GM12878 (cell line): ENCODE measurements at regions not wholly inside any gene's neighbourhood (a gene's known extent, or its start where the extent isn't known, plus 50 kb on each side); places are given as distances from the start of the nearest gene placed in this dataset.

Experiments
- ATAC-seq: fragments of 200-7000 bp; cut with Tn5 transposase; 3 replicates; pipeline ENCODE4 v1.9.1; 2020; ENCODE audit warnings: mild to moderate bottlenecking, moderate library complexity
- BruUV-seq: library from RNA; stranded (reverse); fragments of 400-500 nt; replicated peaks from 2 replicates; lab custom pipeline; 2021; lab: Mats Ljungman, UMichigan
- CTCF ChIA-PET: fragments of 300-600 bp; sonication (Branson Sonifier 250); formaldehyde crosslinking; extraction: SDS; loops from one replicate; lab custom pipeline; 2021; ENCODE audit warnings: inconsistent platforms; lab: Yijun Ruan, JAX
- POLR2A ChIA-PET: fragments of 350-600 bp; formaldehyde crosslinking; extraction: SDS; loops from one replicate; lab custom pipeline; 2021; ENCODE audit warnings: inconsistent platforms; lab: Charles Lee
- RAD21 ChIA-PET: fragments of 300-600 bp; sonication (Branson Sonifier 250); formaldehyde crosslinking; loops from one replicate; lab custom pipeline; 2023; ENCODE audit warnings: antibody characterized with exemption; ENCODE audit not compliant: unreplicated experiment; lab: Charles Lee
- SMC1A ChIA-PET: fragments of 300-600 bp; sonication (Branson Sonifier 250); formaldehyde crosslinking; loops from one replicate; lab custom pipeline; 2023; ENCODE audit not compliant: unreplicated experiment, uncharacterized antibody; lab: Charles Lee
- DNase-seq: peaks from one replicate; pipeline ENCODE4 v3.0.0-alpha.2; 2011; ENCODE audit warnings: low read depth, low spot score
- FAIRE-seq: peaks from 3 replicates; lab custom pipeline; 2011; peaks lifted over from hg19 to GRCh38; lab: Jason Lieb, UNC
- H2AFZ ChIP-seq: 2 replicates; pipeline ENCODE4 v1.6.0; 2011; ENCODE audit warnings: low read depth, low read length, control low read depth; ENCODE audit not compliant: control insufficient read depth
- H3K27ac ChIP-seq: 2 replicates; pipeline ENCODE4 v1.5.1; 2011; ENCODE audit warnings: control low read depth; ENCODE audit not compliant: control insufficient read depth, insufficient read depth
- H3K27me3 ChIP-seq, 2 experiments: replicated peaks in 1 of 2; 2 replicates each; pipeline versions ENCODE4 v1.6.0 to v1.6.1; 2011; ENCODE audit warnings: low read length in 1 of 2; ENCODE audit not compliant: control insufficient read depth in 2 of 2, insufficient read depth in 2 of 2
- H3K36me3 ChIP-seq, 2 experiments: 2 replicates each; pipeline ENCODE4 v1.5.1; 2011; ENCODE audit warnings: low read length in 1 of 2; ENCODE audit not compliant: control insufficient read depth in 2 of 2, insufficient read depth in 2 of 2
- H3K4me1 ChIP-seq: 2 replicates; pipeline ENCODE4 v1.6.1; 2011; ENCODE audit warnings: mild to moderate bottlenecking, low read length, moderate library complexity, mixed read lengths; ENCODE audit not compliant: control insufficient read depth, insufficient read depth
- H3K4me2 ChIP-seq: 2 replicates; pipeline ENCODE4 v1.6.0; 2011; ENCODE audit warnings: control low read depth; ENCODE audit not compliant: control insufficient read depth, insufficient read depth
- H3K4me3 ChIP-seq: fragments of 200-600 bp; sonication (generic); 2 replicates; pipeline ENCODE4 v1.5.1; 2016
- H3K79me2 ChIP-seq: 2 replicates; pipeline ENCODE4 v1.6.0; 2011; ENCODE audit warnings: low read length; ENCODE audit not compliant: control insufficient read depth, insufficient read depth
- H3K9ac ChIP-seq: 2 replicates; pipeline ENCODE4 v1.8.0; 2011; ENCODE audit warnings: low read length, control low read depth, mixed read lengths; ENCODE audit not compliant: control insufficient read depth, insufficient read depth
- H3K9me3 ChIP-seq: replicated peaks from 3 replicates; pipeline ENCODE4 v1.5.1; 2011; ENCODE audit warnings: mild to moderate bottlenecking, low read length; ENCODE audit not compliant: control insufficient read depth, insufficient read depth
- H4K20me1 ChIP-seq: 2 replicates; pipeline ENCODE4 v1.6.0; 2011; ENCODE audit not compliant: control insufficient read depth, insufficient read depth
- BRCA1 ChIP-seq: IDR thresholded peaks from 2 replicates; pipeline ENCODE4 v1.6.1; 2011; ENCODE audit warnings: low read depth, low read length, improper control_type of control experiment
- CBFB ChIP-seq: IDR thresholded peaks from 2 replicates; pipeline ENCODE4 v1.6.1; 2016; ENCODE audit warnings: antibody characterized with exemption, low read depth
- CHD2 ChIP-seq: IDR thresholded peaks from 2 replicates; pipeline ENCODE4 v1.6.1; 2011; ENCODE audit warnings: low read depth, low read length, improper control_type of control experiment, borderline replicate concordance
- LARP7 ChIP-seq: fragments of 450-650 bp; IDR thresholded peaks from 2 replicates; pipeline ENCODE4 v1.6.1; 2017; ENCODE audit warnings: mild to moderate bottlenecking
- NFIC ChIP-seq: IDR thresholded peaks from 2 replicates; pipeline ENCODE4 v1.6.1; 2012; ENCODE audit warnings: low read depth, mild to moderate bottlenecking, inconsistent platforms, low read length, moderate library complexity
- NRF1 ChIP-seq: conservative IDR thresholded peaks from 2 replicates; pipeline ENCODE4 v1.6.1; 2011; ENCODE audit warnings: mild to moderate bottlenecking, low read depth, low read length, improper control_type of control experiment
- ZNF24 ChIP-seq: fragments of 450-650 bp; IDR thresholded peaks from 2 replicates; pipeline ENCODE4 v1.6.1; 2017; ENCODE audit warnings: antibody characterized with exemption, mild to moderate bottlenecking
- ZNF622 ChIP-seq: fragments of 450-650 bp; IDR thresholded peaks from 2 replicates; pipeline ENCODE4 v1.6.1; 2017; ENCODE audit warnings: mild to moderate bottlenecking, inconsistent platforms
- WGBS: methylation state at CpG from one replicate; pipeline ENCODE4 v1.1.6; 2016; ENCODE audit warnings: low lambda C conversion rate; ENCODE audit not compliant: insufficient replicate concordance, insufficient coverage; ENCODE audit errors: missing lambda C conversion rate; 5-methylcytosine and 5-hydroxymethylcytosine counted together
- in situ Hi-C: fragments of 300-500 bp; cut with MboI; formaldehyde crosslinking; loops from 9 replicates; pipeline ENCODE4 v1.14.3; 2018; ENCODE audit warnings: mixed read lengths
- intact Hi-C: fragments of 100-400 bp; cut with micrococcal nuclease; formaldehyde crosslinking; loops from one replicate; pipeline ENCODE4 v1.14.2; 2022; ENCODE audit not compliant: unreplicated experiment
- TF ChIP-seq, protein P1 (sequence below): fragments of 450-650 bp; formaldehyde crosslinking; IDR thresholded peaks from 2 replicates; pipeline ENCODE4 v1.4.0; 2022; ENCODE audit warnings: mild to moderate bottlenecking, moderate library complexity
- TF ChIP-seq, protein P2 (sequence below): fragments of 450-650 bp; IDR thresholded peaks from 2 replicates; pipeline ENCODE4 v1.6.1; 2017; ENCODE audit warnings: mild to moderate bottlenecking, moderate library complexity

DNA sequence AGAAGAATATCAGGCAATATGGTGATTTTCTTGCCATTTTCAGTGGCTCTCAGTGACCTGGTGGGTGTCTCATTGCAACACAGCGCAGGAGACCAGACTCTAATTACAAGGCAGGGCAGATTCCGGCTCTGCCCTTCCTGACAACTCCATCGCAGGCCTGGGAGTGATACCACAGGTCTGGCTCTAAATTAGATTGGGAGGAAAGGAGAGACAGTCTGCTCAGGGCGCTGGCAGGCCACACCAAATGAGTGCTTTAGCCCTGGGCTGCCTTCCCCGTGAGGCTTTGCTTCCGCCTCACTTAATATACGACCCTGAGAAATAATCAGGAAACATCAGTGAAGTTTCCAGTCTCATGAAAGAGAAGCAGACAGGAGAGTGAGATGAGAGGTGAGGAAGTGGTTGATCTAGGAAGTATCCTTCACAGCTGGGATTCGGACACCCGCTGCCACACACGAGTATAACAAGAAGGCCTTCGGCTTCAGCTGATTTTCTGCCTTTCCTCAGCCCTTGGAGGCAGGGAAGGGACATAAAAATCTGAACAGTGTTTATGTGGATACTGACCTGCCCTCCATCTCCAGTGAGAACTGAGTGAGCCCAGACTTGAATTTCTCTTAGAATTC is 73.7 kb upstream of the PROK2 start:
- H3K4me3 ChIP-seq, result no peak overlapping the region
- H3K4me1 ChIP-seq, result no peaks in the 10 kb centered on the region
- peaks cover 2% of the 10 kb centered on the region; the same call in 2 of the 3 replicates for H3K9me3 ChIP-seq
- FAIRE-seq (no peak), DNase-seq (no peak), ATAC-seq (no peak)
- whole genome bisulfite sequencing, result 34% methylated on average over 11 of the region's 11 CpGs
- ChIA-PET POLR2A (no interaction called here), RAD21 (interaction anchor here (1.1 kb wide), 1 partner anchor 148 kb away, joined by 3 read pairs; no protein-coding TSS in a partner anchor), CTCF (interaction anchor here (0.6 to 1.9 kb wide), 5 partner anchors 17 to 944 kb away, joined by 3 to 7 read pairs (median 5); no protein-coding TSS in a partner anchor), SMC1A (no interaction called here)
- peaks cover under 1 to 5% of the 10 kb centered on the region in 2 experiments; a peak in 2 of 4 replicates for H3K27me3 ChIP-seq
- no peaks in the 10 kb centered on the region for H3K36me3 ChIP-seq
- H3K9ac ChIP-seq, result no peak overlapping the region
- BruUV-seq, result no TSS peak
- H3K79me2 ChIP-seq, result no peaks in the 10 kb centered on the region
- H4K20me1 ChIP-seq, result no peaks in the 10 kb centered on the region
- in situ Hi-C loops (no loop called here), intact Hi-C loops (loop anchor here (1.0 to 5.0 kb wide), 2 partner anchors 128 to 146 kb away; no protein-coding TSS in a partner anchor)
- TF ChIP-seq CHD2 (no peak), ZNF24 (no peak), ZNF622 (no peak), BRCA1 (no peak), NRF1 (no peak), CBFB (no peak), NFIC (no peak)
- H3K27ac ChIP-seq, result no peak overlapping the region
- H3K4me2 ChIP-seq, result no peak overlapping the region
- H2AFZ ChIP-seq, result no peak overlapping the region

- H3K27me3 ChIP-seq, result peaks cover 0 to 9% of the 10 kb centered on the region in 2 experiments; a peak in 2 of 4 replicates
- ChIA-PET SMC1A (interaction anchor here (1.5 kb wide), 1 partner anchor 16 kb away, joined by 4 read pairs; no protein-coding TSS in a partner anchor), POLR2A (no interaction called here), CTCF (interaction anchor here (1.9 kb wide), 1 partner anchor 147 kb away, joined by 5 read pairs; no protein-coding TSS in a partner anchor), RAD21 (interaction anchor here (0.9 to 1.1 kb wide), 2 partner anchors 42 to 147 kb away, joined by 3 read pairs; no protein-coding TSS in a partner anchor)
- no TSS peak for BruUV-seq
- intact Hi-C loops, result loop anchor here (5.0 kb wide), 1 partner anchor 146 kb away; no protein-coding TSS in a partner anchor
- ATAC-seq, result no peak
- no peak for FAIRE-seq
- no peaks in the 10 kb centered on the region for H4K20me1 ChIP-seq
- H3K9ac ChIP-seq, result no peak overlapping the region
- no peaks in the 10 kb centered on the region for H3K79me2 ChIP-seq
- in situ Hi-C loops, result no loop called here
- no peaks in the 10 kb centered on the region for H3K36me3 ChIP-seq
- H3K4me2 ChIP-seq, result no peak overlapping the region
- no peak overlapping the region for H2AFZ ChIP-seq
- H3K27ac ChIP-seq, result no peak overlapping the region
- DNase-seq, result no peak
- H3K9me3 ChIP-seq, result peaks cover 2% of the 10 kb centered on the region; the same call in 2 of the 3 replicates
- H3K4me1 ChIP-seq, result no peaks in the 10 kb centered on the region
- 19% methylated on average over 3 of the region's 3 CpGs for WGBS
- H3K4me3 ChIP-seq, result no peak overlapping the region
- no peak for TF ChIP-seq LARP7
- TF ChIP-seq, protein P1, sequence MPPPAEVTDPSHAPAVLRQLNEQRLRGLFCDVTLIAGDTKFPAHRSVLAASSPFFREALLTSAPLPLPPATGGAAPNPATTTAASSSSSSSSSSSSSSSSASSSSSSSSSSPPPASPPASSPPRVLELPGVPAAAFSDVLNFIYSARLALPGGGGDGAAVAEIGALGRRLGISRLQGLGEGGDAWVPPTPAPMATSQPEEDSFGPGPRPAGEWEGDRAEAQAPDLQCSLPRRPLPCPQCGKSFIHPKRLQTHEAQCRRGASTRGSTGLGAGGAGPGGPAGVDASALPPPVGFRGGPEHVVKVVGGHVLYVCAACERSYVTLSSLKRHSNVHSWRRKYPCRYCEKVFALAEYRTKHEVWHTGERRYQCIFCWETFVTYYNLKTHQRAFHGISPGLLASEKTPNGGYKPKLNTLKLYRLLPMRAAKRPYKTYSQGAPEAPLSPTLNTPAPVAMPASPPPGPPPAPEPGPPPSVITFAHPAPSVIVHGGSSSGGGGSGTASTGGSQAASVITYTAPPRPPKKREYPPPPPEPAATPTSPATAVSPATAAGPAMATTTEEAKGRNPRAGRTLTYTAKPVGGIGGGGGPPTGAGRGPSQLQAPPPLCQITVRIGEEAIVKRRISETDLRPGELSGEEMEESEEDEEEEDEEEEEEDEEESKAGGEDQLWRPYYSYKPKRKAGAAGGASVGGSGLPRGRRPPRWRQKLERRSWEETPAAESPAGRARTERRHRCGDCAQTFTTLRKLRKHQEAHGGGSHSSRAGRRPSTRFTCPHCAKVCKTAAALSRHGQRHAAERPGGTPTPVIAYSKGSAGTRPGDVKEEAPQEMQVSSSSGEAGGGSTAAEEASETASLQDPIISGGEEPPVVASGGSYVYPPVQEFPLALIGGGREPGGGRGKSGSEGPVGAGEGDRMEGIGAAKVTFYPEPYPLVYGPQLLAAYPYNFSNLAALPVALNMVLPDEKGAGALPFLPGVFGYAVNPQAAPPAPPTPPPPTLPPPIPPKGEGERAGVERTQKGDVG, result no peak
- TF ChIP-seq, protein P2, sequence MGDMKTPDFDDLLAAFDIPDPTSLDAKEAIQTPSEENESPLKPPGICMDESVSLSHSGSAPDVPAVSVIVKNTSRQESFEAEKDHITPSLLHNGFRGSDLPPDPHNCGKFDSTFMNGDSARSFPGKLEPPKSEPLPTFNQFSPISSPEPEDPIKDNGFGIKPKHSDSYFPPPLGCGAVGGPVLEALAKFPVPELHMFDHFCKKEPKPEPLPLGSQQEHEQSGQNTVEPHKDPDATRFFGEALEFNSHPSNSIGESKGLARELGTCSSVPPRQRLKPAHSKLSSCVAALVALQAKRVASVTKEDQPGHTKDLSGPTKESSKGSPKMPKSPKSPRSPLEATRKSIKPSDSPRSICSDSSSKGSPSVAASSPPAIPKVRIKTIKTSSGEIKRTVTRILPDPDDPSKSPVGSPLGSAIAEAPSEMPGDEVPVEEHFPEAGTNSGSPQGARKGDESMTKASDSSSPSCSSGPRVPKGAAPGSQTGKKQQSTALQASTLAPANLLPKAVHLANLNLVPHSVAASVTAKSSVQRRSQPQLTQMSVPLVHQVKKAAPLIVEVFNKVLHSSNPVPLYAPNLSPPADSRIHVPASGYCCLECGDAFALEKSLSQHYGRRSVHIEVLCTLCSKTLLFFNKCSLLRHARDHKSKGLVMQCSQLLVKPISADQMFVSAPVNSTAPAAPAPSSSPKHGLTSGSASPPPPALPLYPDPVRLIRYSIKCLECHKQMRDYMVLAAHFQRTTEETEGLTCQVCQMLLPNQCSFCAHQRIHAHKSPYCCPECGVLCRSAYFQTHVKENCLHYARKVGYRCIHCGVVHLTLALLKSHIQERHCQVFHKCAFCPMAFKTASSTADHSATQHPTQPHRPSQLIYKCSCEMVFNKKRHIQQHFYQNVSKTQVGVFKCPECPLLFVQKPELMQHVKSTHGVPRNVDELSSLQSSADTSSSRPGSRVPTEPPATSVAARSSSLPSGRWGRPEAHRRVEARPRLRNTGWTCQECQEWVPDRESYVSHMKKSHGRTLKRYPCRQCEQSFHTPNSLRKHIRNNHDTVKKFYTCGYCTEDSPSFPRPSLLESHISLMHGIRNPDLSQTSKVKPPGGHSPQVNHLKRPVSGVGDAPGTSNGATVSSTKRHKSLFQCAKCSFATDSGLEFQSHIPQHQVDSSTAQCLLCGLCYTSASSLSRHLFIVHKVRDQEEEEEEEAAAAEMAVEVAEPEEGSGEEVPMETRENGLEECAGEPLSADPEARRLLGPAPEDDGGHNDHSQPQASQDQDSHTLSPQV, result no peak
Observed at GRCh38 chr3:71857956-71858355, 73.0 kb upstream of the PROK2 start.
